OCI-LY3 (cell line): ENCODE measurements at regions not wholly inside any gene's neighbourhood (a gene's known extent, or its start where the extent isn't known, plus 50 kb on each side); places are given as distances from the start of the nearest gene placed in this dataset.

Experiments used
- H2AFZ ChIP-seq: fragments of 200-600, 300-600 bp; shearing (Covaris generic); 2 replicates; pipeline ENCODE4 v1.6.0; 2014; ENCODE audit warnings: antibody characterized with exemption, low read depth, low read length
- H3K27ac ChIP-seq: fragments of 200-600, 300-600 bp; sonication (generic); 2 replicates; pipeline ENCODE4 v1.5.1; 2014; ENCODE audit warnings: mild to moderate bottlenecking, low read length, moderate library complexity, mixed read lengths
- H3K27me3 ChIP-seq: fragments of 200-600, 300-600 bp; sonication (generic); 2 replicates; pipeline ENCODE4 v1.6.1; 2014; ENCODE audit warnings: low read depth, low read length, mixed read lengths
- H3K36me3 ChIP-seq: fragments of 200-600, 300-600 bp; sonication (generic); replicated peaks from 2 replicates; pipeline ENCODE3; 2014; ENCODE audit warnings: low read depth, low read length, mixed read lengths
- H3K4me1 ChIP-seq: fragments of 300-600, 200-600 bp; sonication (generic); 2 replicates; pipeline ENCODE4 v1.6.1; 2014; ENCODE audit warnings: low read length, mixed read lengths
- H3K4me2 ChIP-seq: fragments of 200-600, 300-600 bp; sonication (generic); 2 replicates; pipeline ENCODE4 v1.6.1; 2014; ENCODE audit warnings: low read length, mixed read lengths
- H3K4me3 ChIP-seq: fragments of 300-600, 200-600 bp; sonication (generic); 2 replicates; pipeline ENCODE4 v1.5.1; 2014; ENCODE audit warnings: antibody characterized with exemption, mild to moderate bottlenecking, low read length, moderate library complexity
- H3K79me2 ChIP-seq: fragments of 300-600, 200-600 bp; shearing (Covaris generic); 2 replicates; pipeline ENCODE4 v1.6.1; 2014; ENCODE audit warnings: mild to moderate bottlenecking, low read length, mixed read lengths
- H3K9ac ChIP-seq: fragments of 300-600, 200-600 bp; shearing (Covaris generic); 2 replicates; pipeline ENCODE4 v1.6.0; 2014; ENCODE audit warnings: mild to moderate bottlenecking, low read length, moderate library complexity
- H3K9me3 ChIP-seq: fragments of 200-600, 300-600 bp; shearing (Covaris generic); 2 replicates; pipeline ENCODE4 v1.6.1; 2014; ENCODE audit warnings: low read length, mixed read lengths; ENCODE audit not compliant: insufficient read depth
- H4K20me1 ChIP-seq: fragments of 200-600, 300-600 bp; sonication (generic); 2 replicates; pipeline ENCODE4 v1.6.1; 2016; ENCODE audit warnings: low read length, mixed read lengths; ENCODE audit not compliant: insufficient read depth
- CTCF ChIP-seq: fragments of 200-600, 300-600 bp; sonication (generic); IDR thresholded peaks from 2 replicates; pipeline ENCODE4 v1.5.1; 2014; ENCODE audit warnings: antibody characterized with exemption, low read length, low read depth
- EZH2phosphoT487 ChIP-seq: fragments of 200-600 bp; shearing (Covaris generic); IDR thresholded peaks from 2 replicates; pipeline ENCODE4 v1.6.1; 2018; ENCODE audit warnings: antibody characterized with exemption, mixed run types, low read depth

GRCh38 chr2:7127687-7128086, 210.5 kb downstream of the RNF144A start:
- TF ChIP-seq EZH2phosphoT487 (no peak), CTCF (no peak)
- no peak overlapping the region for H3K4me3 ChIP-seq
- peaks cover 18% of the 10 kb centered on the region for H3K27me3 ChIP-seq
- no peak overlapping the region for H3K9ac ChIP-seq
- H3K9me3 ChIP-seq, result no peaks in the 10 kb centered on the region
- no peaks in the 10 kb centered on the region for H3K79me2 ChIP-seq
- no peak overlapping the region for H3K27ac ChIP-seq
- no peak overlapping the region for H3K4me2 ChIP-seq
- H2AFZ ChIP-seq, result no peak overlapping the region
- no peaks in the 10 kb centered on the region for H4K20me1 ChIP-seq
- H3K4me1 ChIP-seq, result no peaks in the 10 kb centered on the region
- H3K36me3 ChIP-seq, result no peaks in the 10 kb centered on the region

- Histone ChIP-seq H2AFZ (no peak overlapping the region; the same call in 1 of the 2 replicates), H3K79me2 (no peaks in the 10 kb centered on the region), H3K27ac (no peak overlapping the region), H4K20me1 (no peaks in the 10 kb centered on the region), H3K4me1 (peaks cover 15% of the 10 kb centered on the region), H3K9me3 (no peaks in the 10 kb centered on the region), H3K4me2 (no peak overlapping the region), H3K27me3 (no peaks in the 10 kb centered on the region), H3K36me3 (no peaks in the 10 kb centered on the region), H3K4me3 (no peak overlapping the region), H3K9ac (no peak overlapping the region)
- TF ChIP-seq CTCF (no peak), EZH2phosphoT487 (no peak)
Observed at GRCh38 chr2:7131261-7131660, 214.0 kb downstream of the RNF144A start.

- H3K79me2 ChIP-seq, result no peaks in the 10 kb centered on the region
- H2AFZ ChIP-seq, result no peak overlapping the region
- H3K27ac ChIP-seq, result no peak overlapping the region
- H3K9ac ChIP-seq, result no peak overlapping the region
- H3K9me3 ChIP-seq, result no peaks in the 10 kb centered on the region
- peaks cover 15% of the 10 kb centered on the region for H3K4me1 ChIP-seq
- H3K4me2 ChIP-seq, result no peak overlapping the region
- H3K4me3 ChIP-seq, result no peak overlapping the region
- no peak for TF ChIP-seq EZH2phosphoT487
- no peak for TF ChIP-seq CTCF
- no peaks in the 10 kb centered on the region for H4K20me1 ChIP-seq
- no peaks in the 10 kb centered on the region for H3K36me3 ChIP-seq
- no peaks in the 10 kb centered on the region for H3K27me3 ChIP-seq
Observed at GRCh38 chr2:7132753-7133152, 215.5 kb downstream of the RNF144A start.

- no peak overlapping the region for H3K27ac ChIP-seq
- no peak overlapping the region for H3K9ac ChIP-seq
- H3K4me1 ChIP-seq, result peaks cover 15% of the 10 kb centered on the region
- no peaks in the 10 kb centered on the region for H3K79me2 ChIP-seq
- H3K4me2 ChIP-seq, result no peak overlapping the region
- H3K9me3 ChIP-seq, result no peaks in the 10 kb centered on the region
- H3K4me3 ChIP-seq, result no peak overlapping the region
- H3K27me3 ChIP-seq, result no peaks in the 10 kb centered on the region
- no peaks in the 10 kb centered on the region for H4K20me1 ChIP-seq
- TF ChIP-seq EZH2phosphoT487 (no peak), CTCF (peak; percentile 16; the same call in 1 of the 2 replicates)
- no peaks in the 10 kb centered on the region for H3K36me3 ChIP-seq
- H2AFZ ChIP-seq, result no peak overlapping the region
Observed at GRCh38 chr2:7133521-7133920, 216.3 kb downstream of the RNF144A start.
